Activated CD4-positive, alpha-beta T cell treated with anti-CD3 and anti-CD28 coated beads, Interleukin-2, amount 50 U/mL, for 4 hours (primary cell): ENCODE measurements at regions not wholly inside any gene's neighbourhood (a gene's known extent, or its start where the extent isn't known, plus 50 kb on each side); places are given as distances from the start of the nearest gene placed in this dataset.

ENCODE experiments used
- DNase-seq, 2 experiments: peaks; one replicate each; pipeline ENCODE4 v3.0.0-alpha.2; 2020

GRCh38 chr5:168055961-168056360, 235.5 kb upstream of the WWC1 start:
- no peak for DNase-seq

- no peak for DNase-seq
Measured at GRCh38 chr5:168056499-168057182, 234.8 kb upstream of the WWC1 start.

- no peak for DNase-seq
Measured at GRCh38 chr5:168057905-168058304, 233.5 kb upstream of the WWC1 start.

GRCh38 chr5:168059131-168059530, 232.3 kb upstream of the WWC1 start:
- no peak for DNase-seq

- no peak for DNase-seq
Measured at GRCh38 chr5:168062239-168062638, 229.2 kb upstream of the WWC1 start.

GRCh38 chr5:168064457-168064856, 227.0 kb upstream of the WWC1 start:
- DNase-seq = no peak

- DNase-seq = no peak
Measured at GRCh38 chr5:168064933-168065622, 226.4 kb upstream of the WWC1 start.

GRCh38 chr5:168066536-168067208, 224.8 kb upstream of the WWC1 start:
- no peak for DNase-seq

GRCh38 chr5:168070761-168071160, 220.7 kb upstream of the WWC1 start:
- DNase-seq = no peak

- DNase-seq = no peak
Measured at GRCh38 chr5:168072665-168073064, 218.8 kb upstream of the WWC1 start.

GRCh38 chr5:168073311-168073710, 218.1 kb upstream of the WWC1 start:
- DNase-seq = no peak

GRCh38 chr5:168073991-168074800, 217.2 kb upstream of the WWC1 start:
- DNase-seq = no peak

GRCh38 chr5:168075387-168075786, 216.1 kb upstream of the WWC1 start:
- no peak for DNase-seq

- DNase-seq = no peak
Measured at GRCh38 chr5:168076561-168076991, 214.9 kb upstream of the WWC1 start.

GRCh38 chr5:168085261-168086031, 206.0 kb upstream of the WWC1 start:
- no peak for DNase-seq

- DNase-seq = no peak
Measured at GRCh38 chr5:168086104-168086610, 205.3 kb upstream of the WWC1 start.

- no peak for DNase-seq
Measured at GRCh38 chr5:168086746-168087145, 204.7 kb upstream of the WWC1 start.

GRCh38 chr5:168088410-168089173, 202.9 kb upstream of the WWC1 start:
- no peak for DNase-seq

- no peak for DNase-seq
Measured at GRCh38 chr5:168089201-168089887, 202.1 kb upstream of the WWC1 start.
